Nephron (organoid): ENCODE measurements at regions not wholly inside any gene's neighbourhood (a gene's known extent, or its start where the extent isn't known, plus 50 kb on each side); places are given as distances from the start of the nearest gene placed in this dataset.

Source experiments
- H3K27ac Mint-ChIP-seq, 3 experiments: 2 replicates each; pipeline ENCODE4 v1.8.0; 2020; ENCODE audit warnings: mixed read lengths in 3 of 3, mild to moderate bottlenecking in 2 of 3, moderate library complexity in 1 of 3
- H3K27me3 Mint-ChIP-seq: 2 replicates; pipeline ENCODE4 v1.8.0; 2021; ENCODE audit warnings: low read depth, mild to moderate bottlenecking, moderate library complexity, mixed read lengths
- H3K36me3 Mint-ChIP-seq: 2 replicates; pipeline ENCODE4 v1.8.0; 2020; ENCODE audit warnings: low read depth, mixed read lengths
- H3K4me1 Mint-ChIP-seq: 2 replicates; pipeline ENCODE4 v1.8.0; 2020; ENCODE audit warnings: mixed read lengths
- H3K4me3 Mint-ChIP-seq, 3 experiments: 2 replicates each; pipeline ENCODE4 v1.8.0; 2020; ENCODE audit warnings: mild to moderate bottlenecking in 3 of 3, mixed read lengths in 3 of 3, moderate library complexity in 2 of 3
- H3K9me3 Mint-ChIP-seq: 2 replicates; pipeline ENCODE4 v1.8.0; 2020; ENCODE audit warnings: mixed read lengths
- CTCF ChIP-seq, 3 experiments: fragments of 200-600 bp; sonication (generic); IDR thresholded peaks; one replicate each; pipeline ENCODE4 v1.5.0; 2021; ENCODE audit warnings: antibody characterized with exemption in 3 of 3; ENCODE audit not compliant: unreplicated experiment in 3 of 3

DNA sequence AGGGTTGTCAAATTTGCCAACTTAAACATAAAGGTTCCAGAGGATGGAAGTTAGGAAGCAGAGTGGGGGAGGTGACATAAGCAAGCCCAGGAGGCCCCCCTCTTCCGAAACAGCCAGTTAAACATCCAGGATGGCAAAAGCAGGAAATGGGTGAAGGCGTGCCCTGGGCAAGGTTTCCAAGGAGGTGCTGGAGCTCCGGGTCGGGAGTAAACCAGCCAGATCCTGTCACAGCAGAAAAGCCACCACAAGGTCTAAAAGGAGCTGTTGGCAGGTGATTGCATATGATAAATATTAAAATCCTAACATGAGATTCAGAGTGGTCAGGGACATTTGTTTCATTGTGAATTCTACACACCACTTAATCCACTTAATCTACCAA lies 572.2 kb upstream of the SALL3 start:
- Mint-ChIP-seq H3K27ac (no peak overlapping the region), H3K36me3 (no peaks in the 10 kb centered on the region), H3K27me3 (peaks cover 36% of the 10 kb centered on the region), H3K4me1 (peaks cover 12% of the 10 kb centered on the region), H3K9me3 (no peaks in the 10 kb centered on the region), H3K4me3 (no peak overlapping the region)
- TF ChIP-seq CTCF (IDR thresholded peaks at IDR 0.05; ENCODE audit: unreplicated experiment in 3 of 3): no peak

DNA sequence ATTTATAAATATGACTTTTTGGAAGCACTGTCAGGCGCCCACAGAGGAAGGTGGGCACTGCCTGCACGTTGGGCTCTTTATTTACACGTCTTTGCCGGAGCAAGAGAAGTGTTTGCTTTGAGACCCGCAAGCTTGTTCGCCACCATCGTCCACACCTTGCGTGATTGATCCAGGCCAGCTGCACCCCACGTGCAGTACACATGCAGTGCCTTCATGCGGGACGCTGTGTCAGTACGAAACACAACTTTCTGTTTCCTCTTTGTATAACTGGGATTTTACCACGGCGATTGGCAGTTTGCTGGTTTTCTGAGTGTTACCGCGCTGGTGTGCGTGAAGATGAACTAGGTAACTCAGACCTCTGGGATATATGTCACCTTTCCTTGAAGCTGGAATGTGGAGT lies 571.0 kb upstream of the SALL3 start:
- no peaks in the 10 kb centered on the region for H3K9me3 Mint-ChIP-seq
- no peak overlapping the region for H3K4me3 Mint-ChIP-seq
- no peak for TF ChIP-seq CTCF (IDR thresholded peaks at IDR 0.05; ENCODE audit: unreplicated experiment in 3 of 3)
- no peaks in the 10 kb centered on the region for H3K36me3 Mint-ChIP-seq
- H3K27ac Mint-ChIP-seq: no peak overlapping the region
- H3K27me3 Mint-ChIP-seq: peaks cover 28% of the 10 kb centered on the region
- H3K4me1 Mint-ChIP-seq: peaks cover 12% of the 10 kb centered on the region

DNA sequence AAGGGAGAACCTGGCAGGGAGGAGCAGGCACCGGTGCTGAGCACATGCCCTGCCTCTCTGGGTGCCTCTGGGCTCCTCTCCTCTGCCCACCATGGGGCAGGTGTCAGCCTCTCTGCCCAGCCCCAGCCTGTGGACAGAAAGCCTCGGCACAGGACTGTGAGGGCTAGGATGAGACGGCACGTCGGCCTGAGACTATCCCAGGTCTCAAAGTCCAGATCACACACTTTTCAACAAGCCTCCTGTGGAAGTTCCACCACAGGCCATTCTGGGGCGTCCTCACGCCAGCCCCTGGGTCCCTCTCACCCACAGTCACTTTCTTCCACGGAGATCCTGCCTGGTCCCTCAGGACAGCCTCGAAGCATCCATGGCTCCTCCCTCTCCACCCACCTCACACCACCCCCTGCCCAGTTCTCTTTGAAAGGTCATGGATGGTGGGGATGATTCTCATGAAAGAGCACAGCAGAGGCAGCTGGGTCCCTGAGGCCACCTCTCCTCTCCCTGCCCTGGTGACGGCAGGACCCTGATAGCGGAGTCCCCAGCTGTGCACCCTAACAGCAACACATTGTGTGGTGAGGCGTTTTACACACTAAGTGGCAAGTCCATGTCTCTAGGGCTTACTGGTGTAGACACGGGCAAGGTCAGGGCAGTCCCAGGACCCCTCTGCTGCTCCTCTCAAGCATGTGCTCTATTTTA lies 569.4 kb upstream of the SALL3 start:
- TF ChIP-seq CTCF (IDR thresholded peaks at IDR 0.05; ENCODE audit: unreplicated experiment in 3 of 3): no peak
- H3K27me3 Mint-ChIP-seq: peaks cover 27% of the 10 kb centered on the region
- peaks cover 12% of the 10 kb centered on the region for H3K4me1 Mint-ChIP-seq
- no peak overlapping the region for H3K4me3 Mint-ChIP-seq
- no peaks in the 10 kb centered on the region for H3K9me3 Mint-ChIP-seq
- no peak overlapping the region for H3K27ac Mint-ChIP-seq
- no peaks in the 10 kb centered on the region for H3K36me3 Mint-ChIP-seq

- TF ChIP-seq CTCF (IDR thresholded peaks at IDR 0.05; ENCODE audit: unreplicated experiment in 3 of 3): no peak
- Mint-ChIP-seq H3K9me3 (no peaks in the 10 kb centered on the region), H3K4me1 (peaks cover 12% of the 10 kb centered on the region), H3K27me3 (peaks cover 26% of the 10 kb centered on the region), H3K36me3 (no peaks in the 10 kb centered on the region), H3K27ac (no peak overlapping the region), H3K4me3 (no peak overlapping the region)
Measured at GRCh38 chr18:78411539-78411938, 568.1 kb upstream of the SALL3 start.

DNA sequence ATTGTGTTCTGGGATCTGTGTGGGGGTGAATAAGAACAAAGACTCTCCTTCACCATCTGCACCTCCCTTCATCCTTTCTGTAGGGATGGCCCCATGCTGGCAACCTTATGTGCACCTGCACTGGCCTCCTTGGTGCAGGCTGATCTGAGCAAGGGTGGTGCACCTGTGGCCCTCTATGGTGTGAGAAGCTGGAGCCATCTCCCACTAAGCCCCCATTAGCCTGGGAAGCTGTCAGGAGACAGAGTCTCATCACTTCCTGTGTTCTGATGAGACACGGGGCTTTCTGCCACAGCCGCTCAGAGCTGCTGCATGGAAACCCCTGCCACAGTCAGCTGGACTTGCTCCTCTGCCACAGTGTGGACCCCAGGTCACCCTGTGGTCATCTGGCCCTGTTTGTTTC lies 565.3 kb upstream of the SALL3 start:
- H3K4me3 Mint-ChIP-seq: no peak overlapping the region
- H3K9me3 Mint-ChIP-seq: no peaks in the 10 kb centered on the region

More for the DNA sequence above, 565.3 kb upstream of the SALL3 start:
- Mint-ChIP-seq H3K4me1 (peaks cover 8% of the 10 kb centered on the region), H3K36me3 (no peaks in the 10 kb centered on the region), H3K27me3 (peaks cover 29% of the 10 kb centered on the region), H3K27ac (no peak overlapping the region)
- TF ChIP-seq CTCF (IDR thresholded peaks at IDR 0.05; ENCODE audit: unreplicated experiment in 3 of 3): no peak
